Small intestine (tissue), 7 donors: ENCODE measurements at regions not wholly inside any gene's neighbourhood (a gene's known extent, or its start where the extent isn't known, plus 50 kb on each side); places are given as distances from the start of the nearest gene placed in this dataset.

ENCODE experiments used
- DNase-seq, 2 donors: peaks; one replicate each; pipeline versions ENCODE4 v3.0.0 to v3.0.0-alpha.2; 2013
- FAIRE-seq: peaks from 2 replicates; lab custom pipeline; 2012; peaks lifted over from hg19 to GRCh38; lab: Jason Lieb, UNC
- H3K27ac ChIP-seq, 3 donors: one replicate each; pipeline ENCODE4 v1.5.1; 2013; ENCODE audit warnings: low read length in 2 of 3, mild to moderate bottlenecking in 2 of 3, control low read depth in 1 of 3, inconsistent platforms in 1 of 3, low read depth in 1 of 3, moderate library complexity in 1 of 3
- H3K27me3 ChIP-seq, 3 donors: one replicate each; pipeline ENCODE4 v1.6.1; 2013; ENCODE audit warnings: low read length in 3 of 3, inconsistent platforms in 1 of 3; ENCODE audit not compliant: control insufficient read depth in 3 of 3, insufficient read depth in 3 of 3
- H3K36me3 ChIP-seq, 3 donors: one replicate each; pipeline ENCODE4 v1.6.1; 2013; ENCODE audit warnings: low read length in 3 of 3, inconsistent platforms in 1 of 3, low read depth in 1 of 3, mild to moderate bottlenecking in 1 of 3, moderate library complexity in 1 of 3; ENCODE audit not compliant: control insufficient read depth in 3 of 3, insufficient read depth in 2 of 3
- H3K4me1 ChIP-seq, 3 donors: one replicate each; pipeline ENCODE4 v1.6.1; 2013; ENCODE audit warnings: low read length in 2 of 3, inconsistent platforms in 1 of 3, low read depth in 1 of 3, mild to moderate bottlenecking in 1 of 3, moderate library complexity in 1 of 3; ENCODE audit not compliant: control insufficient read depth in 3 of 3, insufficient read depth in 2 of 3
- H3K4me3 ChIP-seq, 3 donors: one replicate each; pipeline ENCODE4 v1.5.1; 2013; ENCODE audit warnings: low read length in 3 of 3, control low read depth in 1 of 3, inconsistent platforms in 1 of 3, low read depth in 1 of 3, mild to moderate bottlenecking in 1 of 3, moderate library complexity in 1 of 3
- H3K9me3 ChIP-seq, 2 donors: one replicate each; pipeline ENCODE4 v1.6.1; 2013; ENCODE audit warnings: low read depth in 1 of 2, low read length in 1 of 2; ENCODE audit not compliant: control insufficient read depth in 2 of 2, insufficient read depth in 1 of 2
- WGBS, 3 donors: extraction: QIAGEN DNeasy Blood & Tissue Kit; methylation state at CpG; one replicate each; pipeline ENCODE4 v1.1.7; 2013; 5-methylcytosine and 5-hydroxymethylcytosine counted together
- donor health status: healthy with polysubstance abuse.
- donor health status: control.
- donor health status: control.
- donor health status: Bipolar disorder and iron deficiency.
- donor health status: healthy.

- Histone ChIP-seq H3K36me3 (no peaks in the 10 kb centered on the region), H3K4me3 (no peak overlapping the region), H3K9me3 (peaks cover 0 to 3% of the 10 kb centered on the region in 2 donors), H3K27ac (no peak overlapping the region), H3K4me1 (no peaks in the 10 kb centered on the region), H3K27me3 (no peaks in the 10 kb centered on the region)
- WGBS, 3 donors: 51 to 64% (median 59%) methylated on average over 3 of the region's 3 CpGs
- FAIRE-seq (no peak), DNase-seq (no peak)
Observed at GRCh38 chr4:157447195-157447594, 226.7 kb downstream of the GRIA2 start.

- H3K27me3 ChIP-seq: no peaks in the 10 kb centered on the region
- 94 to 95% (median 95%) methylated on average over 9 of the region's 9 CpGs for WGBS, 3 donors
- DNase-seq: no peak
Observed at GRCh38 chr4:157444014-157444413, 223.5 kb downstream of the GRIA2 start.

GRCh38 chr4:157443537-157443936 is 223.0 kb downstream of the GRIA2 start:
- Histone ChIP-seq H3K9me3 (peaks cover 0 to 3% of the 10 kb centered on the region in 2 donors), H3K4me1 (no peaks in the 10 kb centered on the region), H3K36me3 (no peaks in the 10 kb centered on the region), H3K27me3 (no peaks in the 10 kb centered on the region), H3K4me3 (no peak overlapping the region), H3K27ac (no peak overlapping the region)
- WGBS, 3 donors: 85 to 95% (median 89%) methylated on average over 4 to 5 of the region's 5 CpGs
- DNase-seq (no peak), FAIRE-seq (no peak)

More at GRCh38 chr4:157444014-157444413, 223.5 kb downstream of the GRIA2 start:
- H3K36me3 ChIP-seq: no peaks in the 10 kb centered on the region
- no peak overlapping the region for H3K27ac ChIP-seq
- no peak for FAIRE-seq
- no peak overlapping the region for H3K4me3 ChIP-seq
- H3K9me3 ChIP-seq: peaks cover 0 to 3% of the 10 kb centered on the region in 2 donors
- no peaks in the 10 kb centered on the region for H3K4me1 ChIP-seq

GRCh38 chr4:157425897-157426296 is 205.4 kb downstream of the GRIA2 start:
- no peaks in the 10 kb centered on the region for H3K36me3 ChIP-seq
- no peak overlapping the region for H3K4me3 ChIP-seq
- H3K4me1 ChIP-seq: no peaks in the 10 kb centered on the region
- WGBS, 3 donors: 66 to 78% (median 73%) methylated on average over 4 of the region's 4 CpGs
- H3K27ac ChIP-seq: no peak overlapping the region
- FAIRE-seq: no peak
- no peak for DNase-seq
- peaks cover 0 to 4% of the 10 kb centered on the region in 2 donors for H3K9me3 ChIP-seq
- no peaks in the 10 kb centered on the region for H3K27me3 ChIP-seq

- Histone ChIP-seq H3K27ac (no peak overlapping the region), H3K9me3 (peaks cover 0 to 4% of the 10 kb centered on the region in 2 donors), H3K27me3 (no peaks in the 10 kb centered on the region), H3K4me1 (no peaks in the 10 kb centered on the region), H3K4me3 (no peak overlapping the region), H3K36me3 (no peaks in the 10 kb centered on the region)
- DNase-seq (no peak), FAIRE-seq (no peak)
Observed at GRCh38 chr4:157423526-157424020, 203.0 kb downstream of the GRIA2 start.

GRCh38 chr4:157421365-157421764 is 200.8 kb downstream of the GRIA2 start:
- FAIRE-seq: no peak
- Histone ChIP-seq H3K9me3 (peaks cover 0 to 4% of the 10 kb centered on the region in 2 donors), H3K4me1 (no peaks in the 10 kb centered on the region), H3K4me3 (no peak overlapping the region), H3K27me3 (no peaks in the 10 kb centered on the region), H3K36me3 (no peaks in the 10 kb centered on the region), H3K27ac (no peak overlapping the region)
- no peak for DNase-seq
